MCF 10A (cell line): ENCODE measurements at regions not wholly inside any gene's neighbourhood (a gene's known extent, or its start where the extent isn't known, plus 50 kb on each side); places are given as distances from the start of the nearest gene placed in this dataset.

Source experiments
- BruUV-seq: library from RNA; stranded (reverse); fragments of 400-500 nt; replicated peaks from 2 replicates; lab custom pipeline; 2021; lab: Mats Ljungman, UMichigan
- CTCF ChIA-PET: fragments of 300-600 bp; sonication (Branson Sonifier 250); formaldehyde crosslinking; extraction: SDS; loops from one replicate; lab custom pipeline; 2021; ENCODE audit warnings: antibody characterized with exemption, inconsistent platforms; lab: Yijun Ruan, JAX
- POLR2A ChIA-PET: fragments of 300-600, 350-650 bp; sonication (Branson Sonifier 250); formaldehyde crosslinking; extraction: SDS; loops from one replicate; lab custom pipeline; 2020; ENCODE audit warnings: antibody characterized with exemption, inconsistent platforms; lab: Yijun Ruan, JAX
- DNase-seq: peaks from one replicate; pipeline ENCODE4 v3.0.0-alpha.2; 2018; ENCODE audit not compliant: unreplicated experiment
- H3K27ac Mint-ChIP-seq: one replicate; pipeline ENCODE4 v1.8.0; 2022; ENCODE audit warnings: mild to moderate bottlenecking, low read depth, mixed read lengths; ENCODE audit not compliant: unreplicated experiment
- H3K27me3 Mint-ChIP-seq: one replicate; pipeline ENCODE4 v1.8.0; 2022; ENCODE audit warnings: mixed read lengths; ENCODE audit not compliant: insufficient read depth, unreplicated experiment
- H3K36me3 Mint-ChIP-seq: one replicate; pipeline ENCODE4 v1.8.0; 2022; ENCODE audit warnings: mild to moderate bottlenecking, moderate library complexity, mixed read lengths; ENCODE audit not compliant: insufficient read depth, unreplicated experiment
- H3K4me1 Mint-ChIP-seq: one replicate; pipeline ENCODE4 v1.8.0; 2022; ENCODE audit warnings: mixed read lengths; ENCODE audit not compliant: insufficient read depth, unreplicated experiment
- H3K4me3 Mint-ChIP-seq: one replicate; pipeline ENCODE4 v1.8.0; 2022; ENCODE audit warnings: mild to moderate bottlenecking, moderate library complexity, mixed read lengths; ENCODE audit not compliant: unreplicated experiment
- H3K9me3 Mint-ChIP-seq: one replicate; pipeline ENCODE4 v1.8.0; 2022; ENCODE audit warnings: mixed read lengths; ENCODE audit not compliant: unreplicated experiment
- intact Hi-C: fragments of 100-400 bp; cut with micrococcal nuclease; formaldehyde crosslinking; loops from 2 replicates; pipeline ENCODE4 v1.14.1; 2022
- TF ChIP-seq, protein P1 (sequence below): fragments of 200-600 bp; IDR thresholded peaks from one replicate; pipeline ENCODE4 v1.8.0; 2022; ENCODE audit warnings: antibody characterized with exemption, mild to moderate bottlenecking; ENCODE audit not compliant: unreplicated experiment

- ChIA-PET CTCF (no interaction called here), POLR2A (no interaction called here)
- H3K27me3 Mint-ChIP-seq, result peaks cover 26% of the 10 kb centered on the region
- H3K36me3 Mint-ChIP-seq, result no peaks in the 10 kb centered on the region
- H3K4me1 Mint-ChIP-seq, result no peaks in the 10 kb centered on the region
- no peak overlapping the region for H3K27ac Mint-ChIP-seq
- no TSS peak for BruUV-seq
- DNase-seq, result no peak
- no peaks in the 10 kb centered on the region for H3K9me3 Mint-ChIP-seq
- no peak overlapping the region for H3K4me3 Mint-ChIP-seq
- intact Hi-C loops, result no loop called here
- TF ChIP-seq, protein P1, sequence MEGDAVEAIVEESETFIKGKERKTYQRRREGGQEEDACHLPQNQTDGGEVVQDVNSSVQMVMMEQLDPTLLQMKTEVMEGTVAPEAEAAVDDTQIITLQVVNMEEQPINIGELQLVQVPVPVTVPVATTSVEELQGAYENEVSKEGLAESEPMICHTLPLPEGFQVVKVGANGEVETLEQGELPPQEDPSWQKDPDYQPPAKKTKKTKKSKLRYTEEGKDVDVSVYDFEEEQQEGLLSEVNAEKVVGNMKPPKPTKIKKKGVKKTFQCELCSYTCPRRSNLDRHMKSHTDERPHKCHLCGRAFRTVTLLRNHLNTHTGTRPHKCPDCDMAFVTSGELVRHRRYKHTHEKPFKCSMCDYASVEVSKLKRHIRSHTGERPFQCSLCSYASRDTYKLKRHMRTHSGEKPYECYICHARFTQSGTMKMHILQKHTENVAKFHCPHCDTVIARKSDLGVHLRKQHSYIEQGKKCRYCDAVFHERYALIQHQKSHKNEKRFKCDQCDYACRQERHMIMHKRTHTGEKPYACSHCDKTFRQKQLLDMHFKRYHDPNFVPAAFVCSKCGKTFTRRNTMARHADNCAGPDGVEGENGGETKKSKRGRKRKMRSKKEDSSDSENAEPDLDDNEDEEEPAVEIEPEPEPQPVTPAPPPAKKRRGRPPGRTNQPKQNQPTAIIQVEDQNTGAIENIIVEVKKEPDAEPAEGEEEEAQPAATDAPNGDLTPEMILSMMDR, result no peak
These were observed 136.2 kb downstream of the MTX2 start for GRCh38 chr2:176405477-176405876.

GRCh38 chr2:176407706-176408105 lies 138.5 kb downstream of the MTX2 start:
- DNase-seq, result no peak
- no TSS peak for BruUV-seq
- ChIA-PET POLR2A (no interaction called here), CTCF (no interaction called here)
- peaks cover 7% of the 10 kb centered on the region for H3K27me3 Mint-ChIP-seq
- no peaks in the 10 kb centered on the region for H3K9me3 Mint-ChIP-seq
- TF ChIP-seq, protein P1, result no peak
- intact Hi-C loops, result loop anchor here (1.0 kb wide), 1 partner anchor 7 kb away; no protein-coding TSS in a partner anchor
- no peak overlapping the region for H3K4me3 Mint-ChIP-seq
- H3K4me1 Mint-ChIP-seq, result no peaks in the 10 kb centered on the region
- H3K36me3 Mint-ChIP-seq, result no peaks in the 10 kb centered on the region
- no peak overlapping the region for H3K27ac Mint-ChIP-seq

DNA sequence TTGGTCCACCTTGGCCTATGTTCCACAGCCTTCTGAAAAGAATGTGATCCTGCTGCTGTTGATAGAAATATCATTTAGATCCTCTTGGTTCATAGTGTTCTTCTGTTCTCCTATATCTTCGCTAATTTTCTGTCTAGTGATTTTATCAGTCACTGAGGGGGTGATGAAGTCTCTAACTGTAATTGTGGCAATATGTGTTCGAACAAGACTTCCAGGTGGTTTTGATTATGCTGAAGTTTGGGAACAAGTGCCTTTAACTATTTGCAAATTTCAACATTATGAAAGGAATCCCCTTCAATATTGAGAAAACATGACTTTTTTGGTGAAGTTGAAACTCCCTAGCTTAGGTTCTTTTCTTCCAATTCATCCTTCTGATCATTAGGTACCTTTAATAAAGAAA lies 140.4 kb downstream of the MTX2 start:
- intact Hi-C loops, result no loop called here
- Mint-ChIP-seq H3K9me3 (no peaks in the 10 kb centered on the region), H3K4me1 (no peaks in the 10 kb centered on the region), H3K27me3 (no peaks in the 10 kb centered on the region), H3K36me3 (no peaks in the 10 kb centered on the region), H3K4me3 (no peak overlapping the region), H3K27ac (no peak overlapping the region)
- no peak for DNase-seq
- BruUV-seq, result no TSS peak
- TF ChIP-seq, protein P1, result no peak
- ChIA-PET POLR2A (no interaction called here), CTCF (no interaction called here)

- no peaks in the 10 kb centered on the region for H3K9me3 Mint-ChIP-seq
- H3K27ac Mint-ChIP-seq, result no peak overlapping the region
- H3K27me3 Mint-ChIP-seq, result no peaks in the 10 kb centered on the region
- H3K4me3 Mint-ChIP-seq, result no peak overlapping the region
- H3K36me3 Mint-ChIP-seq, result no peaks in the 10 kb centered on the region
- no TSS peak for BruUV-seq
- intact Hi-C loops, result no loop called here
- TF ChIP-seq, protein P1, result no peak
- POLR2A ChIA-PET, result no interaction called here
- DNase-seq, result no peak
- no peaks in the 10 kb centered on the region for H3K4me1 Mint-ChIP-seq
- CTCF ChIA-PET, result no interaction called here
These were observed 142.9 kb downstream of the MTX2 start for GRCh38 chr2:176412136-176412535.
